ENCODE measurements at regions not wholly inside any gene's neighbourhood (a gene's known extent, or its start where the extent isn't known, plus 50 kb on each side); places are given as distances from the start of the nearest gene placed in this dataset.

DNA sequence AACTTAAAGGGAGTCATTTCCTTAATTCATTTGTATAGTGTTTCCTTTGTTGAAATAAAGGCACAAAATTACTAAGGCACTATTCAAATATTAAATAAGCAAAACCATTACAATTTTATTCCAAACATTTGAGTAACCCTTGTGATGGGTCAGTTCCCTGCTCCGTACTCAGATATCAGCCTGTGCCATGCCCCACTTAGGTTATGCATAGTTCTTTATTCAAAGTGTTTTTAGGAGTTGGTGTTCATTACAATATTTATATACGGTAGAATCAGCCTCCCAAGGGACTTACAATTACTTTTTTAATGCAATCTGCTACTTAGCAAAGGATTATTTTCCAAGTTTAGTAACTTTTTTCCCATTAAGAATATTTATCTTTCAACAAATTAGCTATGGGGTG lies 119.3 kb upstream of the SEMA3D start:
- TF ChIP-seq EZH2 (IDR thresholded peaks at IDR 0.05) (no peak), POLR2AphosphoS5 (IDR thresholded peaks at IDR 0.05; ENCODE audit: borderline replicate concordance, low read depth, low read length) (no peak)

Data from SK-N-MC (cell line).